Stimulated activated memory B cell treated with anti-CD40 and anti-IgM and Interleukin-4, amounts not matched to agents 10 μg/mL and 1 μg/mL and 100 μg/mL, for 72 hours (primary cell): ENCODE measurements at regions not wholly inside any gene's neighbourhood (a gene's known extent, or its start where the extent isn't known, plus 50 kb on each side); places are given as distances from the start of the nearest gene placed in this dataset.
"Not testable (repeated sequence)": the region's sequence is repeated elsewhere in the genome, so short reads cannot be mapped to it uniquely, and the experiment has no call there.

ENCODE experiments used
- ATAC-seq: fragments of 150-1000 bp; cut with Tn5 transposase; 2 replicates; pipeline ENCODE4 v1.10.0; 2021
- H3K27ac Mint-ChIP-seq: one replicate; pipeline ENCODE4 v1.8.0; 2022; ENCODE audit warnings: mild to moderate bottlenecking, mixed read lengths
- H3K27me3 Mint-ChIP-seq: one replicate; pipeline ENCODE4 v1.8.0; 2022; ENCODE audit warnings: mixed read lengths
- H3K36me3 Mint-ChIP-seq: one replicate; pipeline ENCODE4 v1.8.0; 2022; ENCODE audit warnings: mixed read lengths
- H3K4me1 Mint-ChIP-seq: one replicate; pipeline ENCODE4 v1.8.0; 2022; ENCODE audit warnings: mixed read lengths
- H3K4me3 Mint-ChIP-seq: one replicate; pipeline ENCODE4 v1.8.0; 2022; ENCODE audit warnings: mild to moderate bottlenecking, moderate library complexity, mixed read lengths
- H3K9me3 Mint-ChIP-seq: one replicate; pipeline ENCODE4 v1.8.0; 2022; ENCODE audit warnings: mixed read lengths

DNA sequence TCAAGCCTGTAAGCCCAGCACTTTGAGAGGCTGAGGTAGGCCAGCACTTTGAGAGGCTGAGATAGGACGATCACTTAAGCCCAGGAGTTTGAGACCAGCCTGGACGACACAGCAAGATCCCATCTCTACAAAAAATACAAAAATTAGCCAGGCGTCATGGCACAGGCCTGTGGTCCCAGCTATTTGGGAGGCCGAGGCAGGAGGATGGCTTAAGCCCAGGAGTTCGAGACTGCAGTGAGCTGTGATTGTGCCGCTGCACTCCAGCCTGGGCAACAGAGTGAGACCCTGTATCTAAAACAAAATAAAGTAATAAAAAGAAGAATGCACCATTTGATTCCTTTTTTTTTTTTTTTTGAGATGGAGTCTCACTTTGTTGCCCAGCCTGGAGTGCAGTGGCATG is 76.4 kb upstream of the NCOR2 start:
- H3K9me3 Mint-ChIP-seq, result not testable (repeated sequence)

DNA sequence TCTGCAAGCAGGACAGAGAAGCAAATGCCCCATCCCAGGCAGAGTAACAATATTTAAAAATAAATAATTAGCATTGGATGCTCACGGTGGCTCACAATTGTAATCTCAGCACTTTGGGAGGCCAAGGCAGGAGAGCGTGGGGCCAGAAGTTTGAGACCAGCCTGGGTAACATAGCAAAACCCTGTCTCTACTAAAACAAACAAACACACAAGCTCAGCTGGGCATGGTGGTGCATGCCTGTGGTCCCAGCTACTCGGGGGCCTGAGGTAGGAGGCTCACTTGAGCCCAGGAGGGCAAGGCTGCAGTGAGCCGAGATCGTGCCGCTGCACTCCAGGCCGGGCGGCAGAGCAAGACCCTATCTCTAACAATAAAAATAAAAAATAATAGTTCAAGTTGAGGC is 74.7 kb upstream of the NCOR2 start:
- Mint-ChIP-seq H3K27ac (no peak overlapping the region), H3K4me1 (peaks cover 18% of the 10 kb centered on the region), H3K4me3 (no peak overlapping the region), H3K9me3 (no peaks in the 10 kb centered on the region), H3K27me3 (peaks cover 47% of the 10 kb centered on the region), H3K36me3 (no peaks in the 10 kb centered on the region)
- no peak for ATAC-seq

More for the DNA sequence above, 76.4 kb upstream of the NCOR2 start:
- H3K4me3 Mint-ChIP-seq, H3K36me3 Mint-ChIP-seq, ATAC-seq, H3K27ac Mint-ChIP-seq: not testable (repeated sequence)
- peaks cover 18% of the 10 kb centered on the region for H3K4me1 Mint-ChIP-seq
- H3K27me3 Mint-ChIP-seq, result peaks cover 38% of the 10 kb centered on the region

DNA sequence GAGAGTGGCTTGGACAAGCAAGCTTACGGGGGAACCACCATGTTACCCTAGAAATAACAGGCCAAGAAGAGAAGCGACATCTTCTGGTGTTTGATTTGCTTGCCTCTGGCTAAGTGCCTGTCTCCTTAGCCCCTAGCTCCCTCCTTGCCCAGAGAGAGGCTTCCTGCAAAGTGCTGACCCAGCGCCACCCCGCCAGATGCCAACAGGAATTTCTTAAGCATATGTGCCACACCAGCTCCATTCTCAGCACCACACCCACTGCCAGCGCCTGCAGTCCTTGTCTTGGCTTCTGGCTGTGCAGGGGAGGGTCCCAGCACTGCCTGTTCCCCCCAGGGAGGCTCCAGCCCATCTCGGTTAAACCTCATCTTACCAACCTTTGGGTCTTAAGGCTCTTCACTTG is 74.2 kb upstream of the NCOR2 start:
- ATAC-seq, result no peak
- H3K36me3 Mint-ChIP-seq, result no peaks in the 10 kb centered on the region
- H3K27me3 Mint-ChIP-seq, result peaks cover 48% of the 10 kb centered on the region
- no peak overlapping the region for H3K4me3 Mint-ChIP-seq
- H3K4me1 Mint-ChIP-seq, result peaks cover 15% of the 10 kb centered on the region
- H3K27ac Mint-ChIP-seq, result no peak overlapping the region
- no peaks in the 10 kb centered on the region for H3K9me3 Mint-ChIP-seq

DNA sequence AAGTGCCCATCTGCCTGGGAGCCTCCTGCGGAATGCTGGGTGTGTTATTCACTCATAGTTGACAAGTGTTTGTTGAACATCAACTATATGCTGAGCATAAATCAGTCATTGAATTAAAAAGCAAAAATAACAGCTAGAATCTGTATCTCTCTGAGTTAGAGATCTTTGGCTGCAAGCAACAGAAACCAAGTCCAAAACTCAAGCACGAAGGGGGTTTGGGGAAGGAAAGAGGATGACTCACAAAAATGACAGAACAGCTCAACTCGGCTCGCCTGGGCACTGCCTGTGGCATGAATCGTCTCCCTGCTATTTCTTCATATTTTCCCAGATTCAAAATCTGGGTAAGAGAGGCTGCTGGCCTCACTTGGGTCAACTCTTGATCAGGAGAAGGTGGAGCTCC is 72.6 kb upstream of the NCOR2 start:
- Mint-ChIP-seq H3K9me3 (no peaks in the 10 kb centered on the region), H3K4me1 (peaks cover 10% of the 10 kb centered on the region), H3K27ac (no peak overlapping the region), H3K27me3 (peaks cover 51% of the 10 kb centered on the region), H3K36me3 (no peaks in the 10 kb centered on the region), H3K4me3 (no peak overlapping the region)
- ATAC-seq, result no peak

DNA sequence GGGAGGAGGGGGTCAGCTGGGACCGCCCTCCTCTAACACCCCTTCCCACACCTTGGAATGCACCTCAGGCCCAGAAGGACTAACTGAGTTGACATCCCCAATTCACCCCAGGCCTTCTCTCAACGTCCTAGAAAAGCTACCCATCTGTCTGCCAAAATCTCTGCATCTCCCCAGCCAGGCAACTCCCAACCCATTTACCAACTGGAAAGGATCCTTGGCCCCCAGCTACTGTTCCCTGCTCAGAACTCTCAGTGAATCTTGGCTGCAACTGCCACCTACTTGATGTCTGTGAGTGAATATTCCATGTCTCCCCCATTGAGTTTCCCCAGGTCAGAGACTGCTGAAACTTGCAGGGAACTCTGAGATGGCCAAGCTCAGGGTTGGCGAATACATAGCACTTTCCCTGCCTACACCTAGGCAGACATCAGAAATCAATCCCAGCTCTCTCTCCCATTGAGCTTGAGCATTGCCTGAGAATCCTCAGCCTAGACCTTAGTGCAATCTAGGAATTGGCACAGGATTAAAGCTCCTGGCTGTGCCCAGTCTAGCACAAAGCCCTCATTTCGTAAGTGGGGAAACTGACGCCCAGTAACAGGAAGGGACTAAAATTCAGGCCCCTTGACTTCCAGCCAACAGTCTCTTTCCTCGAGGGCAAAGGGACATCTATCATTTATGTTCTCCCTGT is 71.9 kb upstream of the NCOR2 start:
- H3K36me3 Mint-ChIP-seq, result no peaks in the 10 kb centered on the region
- no peak overlapping the region for H3K27ac Mint-ChIP-seq
- H3K4me1 Mint-ChIP-seq, result peaks cover 10% of the 10 kb centered on the region
- H3K27me3 Mint-ChIP-seq, result peaks cover 58% of the 10 kb centered on the region
- no peaks in the 10 kb centered on the region for H3K9me3 Mint-ChIP-seq
- no peak overlapping the region for H3K4me3 Mint-ChIP-seq
- ATAC-seq, result no peak

DNA sequence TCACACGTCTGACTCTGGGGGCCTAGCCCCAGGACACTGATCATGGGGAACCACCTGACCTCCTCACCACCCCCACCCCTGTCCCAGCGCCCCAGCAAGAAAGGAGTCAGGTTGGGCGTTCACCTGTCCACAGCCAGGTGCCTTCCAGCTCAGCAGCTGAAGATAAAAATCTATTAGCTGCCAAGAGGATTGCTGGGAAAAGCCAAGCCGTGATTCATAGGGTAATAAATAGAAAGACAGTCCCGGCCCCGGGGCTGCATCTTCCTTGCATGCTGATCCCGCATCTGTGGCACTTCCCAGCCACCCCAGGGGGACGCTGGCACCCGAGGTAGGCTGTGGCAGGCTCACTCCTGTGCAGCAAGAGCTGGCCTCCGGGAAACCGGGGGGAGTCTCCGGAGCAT is 70.2 kb upstream of the NCOR2 start:
- Mint-ChIP-seq H3K4me1 (peaks cover 23% of the 10 kb centered on the region), H3K9me3 (no peaks in the 10 kb centered on the region), H3K4me3 (no peak overlapping the region), H3K27me3 (peaks cover 65% of the 10 kb centered on the region), H3K36me3 (no peaks in the 10 kb centered on the region), H3K27ac (no peak overlapping the region)
- ATAC-seq, result no peak

DNA sequence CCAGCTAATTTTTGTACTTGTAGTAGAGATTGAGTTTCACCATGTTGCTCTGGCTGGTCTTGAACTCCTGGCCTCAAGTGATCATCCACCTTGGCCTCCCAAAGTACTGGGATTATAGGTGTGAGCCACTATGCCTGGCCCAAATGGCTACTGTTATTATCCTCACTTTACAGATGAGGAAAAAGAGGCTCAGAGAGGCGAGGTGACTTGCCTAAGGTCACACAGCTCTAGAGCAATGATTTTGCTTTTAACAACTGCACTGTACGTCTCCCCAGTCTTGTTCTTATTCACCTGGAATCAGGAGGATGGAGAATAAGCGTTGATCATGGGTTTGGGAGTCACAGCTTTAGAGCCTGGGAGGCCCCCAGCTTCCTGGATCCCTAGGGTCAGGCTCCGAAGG is 69.8 kb upstream of the NCOR2 start:
- H3K9me3 Mint-ChIP-seq, result no peaks in the 10 kb centered on the region
- ATAC-seq, result no peak
- no peak overlapping the region for H3K27ac Mint-ChIP-seq
- H3K27me3 Mint-ChIP-seq, result peaks cover 67% of the 10 kb centered on the region
- H3K36me3 Mint-ChIP-seq, result no peaks in the 10 kb centered on the region
- peaks cover 23% of the 10 kb centered on the region for H3K4me1 Mint-ChIP-seq
- no peak overlapping the region for H3K4me3 Mint-ChIP-seq

DNA sequence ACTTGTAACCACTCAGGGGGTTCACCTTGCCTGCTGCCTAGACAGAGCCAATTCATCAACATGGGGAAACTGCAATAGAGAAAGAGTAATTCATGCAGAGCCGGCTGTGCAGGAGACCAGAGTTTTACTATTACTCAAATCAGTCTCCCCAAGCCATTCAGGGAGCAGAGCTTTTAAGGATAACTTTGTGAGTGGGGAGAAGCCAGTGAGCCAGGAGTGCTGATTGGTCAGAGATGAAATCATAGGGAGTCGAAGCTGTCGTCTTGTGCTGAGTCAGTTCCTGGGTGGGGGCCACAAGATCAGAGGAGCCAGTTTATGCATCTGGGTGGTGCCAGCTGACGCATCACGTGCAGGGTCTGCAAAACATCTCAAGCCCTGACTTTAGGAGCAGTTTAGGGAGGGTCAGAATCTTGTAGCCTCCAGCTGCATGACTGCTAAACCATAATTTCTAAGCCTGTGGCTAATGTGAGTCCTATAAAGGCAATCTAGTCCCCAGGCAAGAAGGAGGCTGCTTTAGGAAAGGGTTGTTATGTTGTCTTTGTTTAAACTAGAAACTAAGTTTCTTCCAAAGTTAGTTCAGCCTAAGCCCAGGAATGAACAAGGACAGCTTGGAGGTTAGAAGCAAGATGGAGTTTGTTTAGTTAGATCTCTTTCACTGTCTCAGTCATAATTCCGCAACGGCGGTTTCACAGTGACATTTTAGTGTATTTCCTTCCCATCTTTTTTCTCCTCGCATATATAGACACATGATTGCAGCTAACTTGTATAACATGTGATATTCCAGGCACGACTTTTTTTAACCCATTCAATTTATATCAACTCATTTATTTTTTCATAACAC is 68.9 kb upstream of the NCOR2 start:
- H3K4me1 Mint-ChIP-seq, result peaks cover 23% of the 10 kb centered on the region
- ATAC-seq, result no peak
- H3K27me3 Mint-ChIP-seq, result peaks cover 67% of the 10 kb centered on the region
- no peak overlapping the region for H3K4me3 Mint-ChIP-seq
- H3K9me3 Mint-ChIP-seq, result no peaks in the 10 kb centered on the region
- H3K36me3 Mint-ChIP-seq, result no peaks in the 10 kb centered on the region
- H3K27ac Mint-ChIP-seq, result no peak overlapping the region

DNA sequence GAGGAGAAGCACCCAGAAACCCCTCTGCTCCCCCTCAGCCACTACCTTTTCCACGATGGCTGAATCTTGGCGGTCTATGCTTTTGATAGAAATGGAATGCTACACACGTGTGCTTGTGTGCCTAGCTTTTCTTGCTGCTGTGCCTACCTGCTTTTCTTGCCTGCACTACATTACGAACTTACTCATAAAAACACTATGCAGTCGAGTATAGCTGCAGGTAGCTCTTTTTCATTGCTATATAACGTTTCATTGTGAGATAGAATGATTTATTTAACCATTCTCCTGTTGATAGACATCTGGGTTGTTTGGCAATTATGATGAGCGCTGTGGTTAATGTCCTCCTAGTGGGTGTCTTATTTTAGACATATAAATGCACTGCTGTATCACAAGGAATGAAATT is 67.9 kb upstream of the NCOR2 start:
- H3K36me3 Mint-ChIP-seq, result no peaks in the 10 kb centered on the region
- no peak overlapping the region for H3K27ac Mint-ChIP-seq
- H3K4me3 Mint-ChIP-seq, result no peak overlapping the region
- peaks cover 23% of the 10 kb centered on the region for H3K4me1 Mint-ChIP-seq
- H3K27me3 Mint-ChIP-seq, result peaks cover 63% of the 10 kb centered on the region
- H3K9me3 Mint-ChIP-seq, result no peaks in the 10 kb centered on the region
- no peak for ATAC-seq

- no peaks in the 10 kb centered on the region for H3K9me3 Mint-ChIP-seq
- no peak for ATAC-seq
- peaks cover 47% of the 10 kb centered on the region for H3K27me3 Mint-ChIP-seq
- H3K4me1 Mint-ChIP-seq, result peaks cover 23% of the 10 kb centered on the region
- no peak overlapping the region for H3K4me3 Mint-ChIP-seq
- no peak overlapping the region for H3K27ac Mint-ChIP-seq
- no peaks in the 10 kb centered on the region for H3K36me3 Mint-ChIP-seq
These were observed 66.3 kb upstream of the NCOR2 start for GRCh38 chr12:124633365-124634362.

GRCh38 chr12:124632519-124632984 is 65.1 kb upstream of the NCOR2 start:
- H3K36me3 Mint-ChIP-seq, result no peaks in the 10 kb centered on the region
- no peak overlapping the region for H3K27ac Mint-ChIP-seq
- H3K27me3 Mint-ChIP-seq, result peaks cover 39% of the 10 kb centered on the region
- H3K9me3 Mint-ChIP-seq, result no peaks in the 10 kb centered on the region
- H3K4me3 Mint-ChIP-seq, result no peak overlapping the region
- ATAC-seq, result no peak
- peaks cover 23% of the 10 kb centered on the region for H3K4me1 Mint-ChIP-seq

- Mint-ChIP-seq H3K9me3 (no peaks in the 10 kb centered on the region), H3K4me1 (peaks cover 23% of the 10 kb centered on the region), H3K4me3 (no peak overlapping the region), H3K27me3 (peaks cover 39% of the 10 kb centered on the region), H3K36me3 (no peaks in the 10 kb centered on the region), H3K27ac (no peak overlapping the region)
- no peak for ATAC-seq
These were observed 64.4 kb upstream of the NCOR2 start for GRCh38 chr12:124631681-124632256.

GRCh38 chr12:124630791-124631313 is 63.4 kb upstream of the NCOR2 start:
- H3K36me3 Mint-ChIP-seq, result no peaks in the 10 kb centered on the region
- no peak for ATAC-seq
- no peak overlapping the region for H3K27ac Mint-ChIP-seq

DNA sequence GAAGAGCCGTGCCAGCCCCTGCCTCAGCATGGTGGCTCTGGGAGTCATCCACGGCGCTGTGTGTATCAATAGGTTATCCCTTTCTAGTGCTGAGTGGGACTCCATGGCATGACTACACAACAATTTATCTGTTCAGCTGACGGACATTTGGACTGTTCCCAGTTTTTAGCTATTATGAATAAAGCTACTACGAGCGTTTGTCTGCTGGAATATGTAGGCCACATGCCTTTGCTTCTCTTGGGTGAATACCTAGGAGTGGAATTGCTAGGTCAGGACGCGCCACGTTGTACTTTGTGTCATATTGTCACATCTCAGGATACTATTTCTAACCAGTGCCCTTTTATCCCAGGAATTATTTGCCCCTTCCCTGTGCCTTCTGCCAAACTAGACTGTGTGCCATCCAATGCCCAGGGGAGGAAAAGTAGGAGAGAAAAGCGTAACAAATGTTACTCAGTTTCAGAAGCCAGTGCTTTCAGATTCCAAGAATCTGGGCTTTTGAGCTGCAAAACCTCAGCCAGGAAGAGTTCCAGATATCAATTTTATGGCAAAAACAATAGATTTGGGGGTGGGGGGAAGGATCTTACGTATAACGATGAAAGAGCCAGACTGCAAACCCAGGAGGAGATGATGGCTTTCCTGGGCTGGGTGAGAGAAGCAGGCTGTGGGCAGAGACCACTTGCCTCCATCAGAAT is 62.5 kb upstream of the NCOR2 start:
- peaks cover 26% of the 10 kb centered on the region for H3K27me3 Mint-ChIP-seq
- no peak overlapping the region for H3K4me3 Mint-ChIP-seq
- H3K9me3 Mint-ChIP-seq, result no peaks in the 10 kb centered on the region
- no peak overlapping the region for H3K27ac Mint-ChIP-seq
- ATAC-seq, result no peak
- peaks cover 13% of the 10 kb centered on the region for H3K4me1 Mint-ChIP-seq
- no peaks in the 10 kb centered on the region for H3K36me3 Mint-ChIP-seq

More at GRCh38 chr12:124630791-124631313, 63.4 kb upstream of the NCOR2 start:
- no peaks in the 10 kb centered on the region for H3K9me3 Mint-ChIP-seq
- H3K4me3 Mint-ChIP-seq, result no peak overlapping the region
- H3K4me1 Mint-ChIP-seq, result peaks cover 14% of the 10 kb centered on the region
- peaks cover 30% of the 10 kb centered on the region for H3K27me3 Mint-ChIP-seq
